ENCODE measurements at regions not wholly inside any gene's neighbourhood (a gene's known extent, or its start where the extent isn't known, plus 50 kb on each side); places are given as distances from the start of the nearest gene placed in this dataset.

- Histone ChIP-seq H3K9me2 (ENCODE audit: insufficient read depth) (no peaks in the 10 kb centered on the region), H3K4me2 (no peak overlapping the region), H3K27me3 (ENCODE audit: insufficient read depth, low read depth) (peaks cover 29% of the 10 kb centered on the region), H3K9me3 (ENCODE audit: insufficient read depth, low read depth) (no peaks in the 10 kb centered on the region), H3F3A (ENCODE audit: insufficient read depth, low read depth) (no peaks in the 10 kb centered on the region), H3K79me2 (ENCODE audit: low read depth) (no peaks in the 10 kb centered on the region), H2AFZ (no peak overlapping the region), H3K4me3 (no peak overlapping the region), H3K36me3 (ENCODE audit: low read depth) (no peaks in the 10 kb centered on the region), H3K4me1 (replicated peaks; ENCODE audit: insufficient read depth) (no peaks in the 10 kb centered on the region), H3K27ac (no peak overlapping the region), H4K20me1 (ENCODE audit: insufficient read depth) (no peaks in the 10 kb centered on the region)
- CTCF ChIA-PET = no interaction called here
- no peak for TF ChIP-seq EZH2 (IDR thresholded peaks at IDR 0.05; ENCODE audit: low read depth)
- no peak for TF ChIP-seq CTCF (conservative IDR thresholded peaks at IDR 0.05)
- POLR2A ChIA-PET (ENCODE audit: unreplicated experiment) = no interaction called here
- no peak for DNase-seq
- intact Hi-C loops (cut with micrococcal nuclease; ENCODE audit: unreplicated experiment) = no loop called here
- BruUV-seq (replicated peaks) = no TSS peak
Observed at GRCh38 chr20:39904476-39905112, 784.4 kb downstream of the MAFB start.

- no peaks in the 10 kb centered on the region for H3K4me1 ChIP-seq (replicated peaks; ENCODE audit: insufficient read depth)
- H3K27ac ChIP-seq = no peak overlapping the region
- no peak overlapping the region for H3K4me3 ChIP-seq
- no peaks in the 10 kb centered on the region for H3K9me2 ChIP-seq (ENCODE audit: insufficient read depth)
- no peaks in the 10 kb centered on the region for H4K20me1 ChIP-seq (ENCODE audit: insufficient read depth)
- POLR2A ChIA-PET (ENCODE audit: unreplicated experiment) = no interaction called here
- no peaks in the 10 kb centered on the region for H3K79me2 ChIP-seq (ENCODE audit: low read depth)
- BruUV-seq (replicated peaks) = no TSS peak
- H3K36me3 ChIP-seq (ENCODE audit: low read depth) = no peaks in the 10 kb centered on the region
- DNase-seq = no peak
- H3K27me3 ChIP-seq (ENCODE audit: insufficient read depth, low read depth) = peaks cover 29% of the 10 kb centered on the region
- TF ChIP-seq CTCF (conservative IDR thresholded peaks at IDR 0.05) (no peak), EZH2 (IDR thresholded peaks at IDR 0.05; ENCODE audit: low read depth) (no peak)
- no peak overlapping the region for H2AFZ ChIP-seq
- H3K9me3 ChIP-seq (ENCODE audit: insufficient read depth, low read depth) = no peaks in the 10 kb centered on the region
- intact Hi-C loops (cut with micrococcal nuclease; ENCODE audit: unreplicated experiment) = no loop called here
- no peaks in the 10 kb centered on the region for H3F3A ChIP-seq (ENCODE audit: insufficient read depth, low read depth)
- no peak overlapping the region for H3K4me2 ChIP-seq
- CTCF ChIA-PET = no interaction called here
Observed at GRCh38 chr20:39903806-39904465, 785.1 kb downstream of the MAFB start.

- no peaks in the 10 kb centered on the region for H3F3A ChIP-seq (ENCODE audit: insufficient read depth, low read depth)
- POLR2A ChIA-PET (ENCODE audit: unreplicated experiment) = no interaction called here
- H4K20me1 ChIP-seq (ENCODE audit: insufficient read depth) = no peaks in the 10 kb centered on the region
- H3K9me3 ChIP-seq (ENCODE audit: insufficient read depth, low read depth) = no peaks in the 10 kb centered on the region
- H3K36me3 ChIP-seq (ENCODE audit: low read depth) = no peaks in the 10 kb centered on the region
- intact Hi-C loops (cut with micrococcal nuclease; ENCODE audit: unreplicated experiment) = no loop called here
- no peak overlapping the region for H3K27ac ChIP-seq
- CTCF ChIA-PET = no interaction called here
- H3K27me3 ChIP-seq (ENCODE audit: insufficient read depth, low read depth) = peaks cover 18% of the 10 kb centered on the region; the same call in 1 of the 2 replicates
- no peak overlapping the region for H3K4me3 ChIP-seq
- no peaks in the 10 kb centered on the region for H3K4me1 ChIP-seq (replicated peaks; ENCODE audit: insufficient read depth)
- H2AFZ ChIP-seq = no peak overlapping the region
- no peaks in the 10 kb centered on the region for H3K79me2 ChIP-seq (ENCODE audit: low read depth)
- BruUV-seq (replicated peaks) = no TSS peak
- H3K4me2 ChIP-seq = no peak overlapping the region
- H3K9me2 ChIP-seq (ENCODE audit: insufficient read depth) = no peaks in the 10 kb centered on the region
- DNase-seq = no peak
- TF ChIP-seq EZH2 (IDR thresholded peaks at IDR 0.05; ENCODE audit: low read depth) = no peak
- no peak for TF ChIP-seq CTCF (conservative IDR thresholded peaks at IDR 0.05)
Observed at GRCh38 chr20:39899881-39900280, 789.2 kb downstream of the MAFB start.
